SK-N-SH (cell line): ENCODE measurements at regions not wholly inside any gene's neighbourhood (a gene's known extent, or its start where the extent isn't known, plus 50 kb on each side); places are given as distances from the start of the nearest gene placed in this dataset.

Experiments used
- FOSL2 ChIP-seq: IDR thresholded peaks from 2 replicates; pipeline ENCODE4 v1.4.0; 2012; ENCODE audit warnings: low read depth, mild to moderate bottlenecking, moderate library complexity, borderline replicate concordance
- FOXM1 ChIP-seq: IDR thresholded peaks from 2 replicates; pipeline ENCODE4 v1.4.0; 2012; ENCODE audit warnings: low read depth, mild to moderate bottlenecking
- GABPA ChIP-seq: IDR thresholded peaks from 2 replicates; pipeline ENCODE4 v1.4.0; 2012; ENCODE audit warnings: low read depth, mild to moderate bottlenecking
- JUND ChIP-seq: IDR thresholded peaks from 2 replicates; pipeline ENCODE4 v1.4.0; 2012
- MAX ChIP-seq: IDR thresholded peaks from 2 replicates; pipeline ENCODE4 v1.4.0; 2012; ENCODE audit warnings: low read depth
- MXI1 ChIP-seq: IDR thresholded peaks from 2 replicates; pipeline ENCODE4 v1.6.1; 2012; ENCODE audit warnings: mild to moderate bottlenecking, low read depth, low read length, improper control_type of control experiment
- POLR2AphosphoS5 ChIP-seq: IDR thresholded peaks from 2 replicates; pipeline ENCODE4 v1.6.1; 2012; ENCODE audit warnings: low read depth, low read length
- RAD21 ChIP-seq: IDR thresholded peaks from 2 replicates; pipeline ENCODE4 v1.6.1; 2012; ENCODE audit warnings: mild to moderate bottlenecking, low read length
- REST ChIP-seq: IDR thresholded peaks from 2 replicates; pipeline ENCODE4 v1.6.1; 2012; ENCODE audit warnings: mild to moderate bottlenecking, low read depth, low read length, moderate library complexity
- RFX5 ChIP-seq: IDR thresholded peaks from 2 replicates; pipeline ENCODE4 v1.6.1; 2012; ENCODE audit warnings: mild to moderate bottlenecking, improper control_type of control experiment, low read length
- TF ChIP-seq, protein P1 (sequence below): fragments of 150-350 bp; IDR thresholded peaks from 2 replicates; pipeline ENCODE4 v1.6.1; 2017; ENCODE audit warnings: antibody characterized with exemption, low read length, low read depth, borderline replicate concordance
- TF ChIP-seq, protein P2 (sequence below): fragments of 200-600 bp; sonication (generic); IDR thresholded peaks from 2 replicates; pipeline ENCODE4 v1.6.1; 2017; ENCODE audit warnings: antibody characterized with exemption, mild to moderate bottlenecking, moderate library complexity

DNA sequence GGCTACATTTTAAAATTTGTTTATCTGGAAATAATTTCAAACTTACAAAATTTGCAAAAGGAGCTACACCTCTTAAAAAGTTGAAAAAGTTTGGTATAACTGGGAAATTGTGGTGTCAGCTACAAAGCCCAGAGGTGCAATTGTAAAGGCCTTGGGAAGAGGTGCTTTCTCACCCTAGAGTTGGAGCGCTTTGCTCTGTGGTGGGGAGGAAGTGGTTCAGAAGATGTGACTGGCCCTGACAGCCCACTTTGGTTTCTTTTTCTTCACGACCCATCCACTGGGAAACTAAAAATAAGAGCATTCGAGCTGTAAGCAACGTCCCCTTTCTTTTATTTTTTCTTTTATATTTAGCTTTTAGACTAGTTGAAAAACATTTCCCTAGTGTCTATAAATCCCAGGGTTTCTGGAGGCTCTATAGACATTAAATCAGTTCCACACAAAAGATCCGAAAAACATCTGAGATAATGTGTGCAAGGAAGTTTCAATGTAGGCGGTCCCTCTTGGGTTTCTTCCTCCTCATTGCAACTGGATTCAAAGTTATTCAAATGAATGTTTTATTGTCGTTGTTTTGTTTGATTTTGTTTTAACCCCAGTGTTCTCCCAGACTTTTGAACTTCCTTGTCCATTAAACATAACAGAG, 397.8 kb downstream of the KIF16B start:
- TF ChIP-seq MXI1 (no peak), FOSL2 (no peak), REST (no peak), RAD21 (no peak), MAX (no peak), POLR2AphosphoS5 (no peak), JUND (no peak), RFX5 (no peak), FOXM1 (no peak), GABPA (no peak)
- TF ChIP-seq, protein P1, sequence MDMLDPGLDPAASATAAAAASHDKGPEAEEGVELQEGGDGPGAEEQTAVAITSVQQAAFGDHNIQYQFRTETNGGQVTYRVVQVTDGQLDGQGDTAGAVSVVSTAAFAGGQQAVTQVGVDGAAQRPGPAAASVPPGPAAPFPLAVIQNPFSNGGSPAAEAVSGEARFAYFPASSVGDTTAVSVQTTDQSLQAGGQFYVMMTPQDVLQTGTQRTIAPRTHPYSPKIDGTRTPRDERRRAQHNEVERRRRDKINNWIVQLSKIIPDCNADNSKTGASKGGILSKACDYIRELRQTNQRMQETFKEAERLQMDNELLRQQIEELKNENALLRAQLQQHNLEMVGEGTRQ = no peak
- TF ChIP-seq, protein P2, sequence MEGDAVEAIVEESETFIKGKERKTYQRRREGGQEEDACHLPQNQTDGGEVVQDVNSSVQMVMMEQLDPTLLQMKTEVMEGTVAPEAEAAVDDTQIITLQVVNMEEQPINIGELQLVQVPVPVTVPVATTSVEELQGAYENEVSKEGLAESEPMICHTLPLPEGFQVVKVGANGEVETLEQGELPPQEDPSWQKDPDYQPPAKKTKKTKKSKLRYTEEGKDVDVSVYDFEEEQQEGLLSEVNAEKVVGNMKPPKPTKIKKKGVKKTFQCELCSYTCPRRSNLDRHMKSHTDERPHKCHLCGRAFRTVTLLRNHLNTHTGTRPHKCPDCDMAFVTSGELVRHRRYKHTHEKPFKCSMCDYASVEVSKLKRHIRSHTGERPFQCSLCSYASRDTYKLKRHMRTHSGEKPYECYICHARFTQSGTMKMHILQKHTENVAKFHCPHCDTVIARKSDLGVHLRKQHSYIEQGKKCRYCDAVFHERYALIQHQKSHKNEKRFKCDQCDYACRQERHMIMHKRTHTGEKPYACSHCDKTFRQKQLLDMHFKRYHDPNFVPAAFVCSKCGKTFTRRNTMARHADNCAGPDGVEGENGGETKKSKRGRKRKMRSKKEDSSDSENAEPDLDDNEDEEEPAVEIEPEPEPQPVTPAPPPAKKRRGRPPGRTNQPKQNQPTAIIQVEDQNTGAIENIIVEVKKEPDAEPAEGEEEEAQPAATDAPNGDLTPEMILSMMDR = no peak
